Hepatocyte (in vitro differentiated cells): ENCODE measurements at regions not wholly inside any gene's neighbourhood (a gene's known extent, or its start where the extent isn't known, plus 50 kb on each side); places are given as distances from the start of the nearest gene placed in this dataset.

Source experiments
- DNase-seq: peaks from one replicate; pipeline ENCODE4 v3.0.0-alpha.2; 2016; ENCODE audit warnings: low spot score
- H2AFZ ChIP-seq: fragments of 200-600 bp; sonication (generic); 2 replicates; pipeline ENCODE4 v1.6.0; 2016; ENCODE audit warnings: antibody characterized with exemption, mild to moderate bottlenecking
- H3K27ac ChIP-seq: fragments of 200-600 bp; sonication (generic); 2 replicates; pipeline ENCODE4 v1.5.1; 2016; ENCODE audit warnings: mild to moderate bottlenecking
- H3K27me3 ChIP-seq: fragments of 200-600 bp; sonication (generic); 2 replicates; pipeline ENCODE4 v1.6.1; 2016
- H3K36me3 ChIP-seq: fragments of 200-600 bp; sonication (generic); replicated peaks from 2 replicates; pipeline ENCODE4 v1.5.1; 2016; ENCODE audit warnings: low read depth; ENCODE audit not compliant: insufficient read depth
- H3K4me1 ChIP-seq: fragments of 200-600 bp; sonication (generic); 2 replicates; pipeline ENCODE4 v1.5.1; 2016; ENCODE audit warnings: mild to moderate bottlenecking, moderate library complexity; ENCODE audit not compliant: insufficient read depth
- H3K4me2 ChIP-seq: fragments of 200-600 bp; sonication (generic); 2 replicates; pipeline ENCODE4 v1.6.0; 2016
- H3K4me3 ChIP-seq: fragments of 200-600 bp; sonication (generic); 2 replicates; pipeline ENCODE4 v1.5.1; 2016; ENCODE audit warnings: mild to moderate bottlenecking
- H3K79me2 ChIP-seq: fragments of 200-600 bp; sonication (generic); 2 replicates; pipeline ENCODE4 v1.6.0; 2017; ENCODE audit warnings: mild to moderate bottlenecking
- H3K9me2 ChIP-seq: fragments of 200-600 bp; sonication (generic); replicated peaks from 2 replicates; pipeline ENCODE4 v1.6.0; 2017; ENCODE audit warnings: mild to moderate bottlenecking; ENCODE audit not compliant: insufficient read depth
- H3K9me3 ChIP-seq: fragments of 200-600 bp; sonication (generic); 2 replicates; pipeline ENCODE4 v1.5.1; 2016; ENCODE audit warnings: low read depth, mild to moderate bottlenecking
- H4K20me1 ChIP-seq: fragments of 200-600 bp; sonication (generic); 2 replicates; pipeline ENCODE4 v1.6.0; 2016; ENCODE audit warnings: mild to moderate bottlenecking; ENCODE audit not compliant: insufficient read depth, poor library complexity, severe bottlenecking
- CTCF ChIP-seq: fragments of 200-600 bp; sonication (generic); IDR thresholded peaks from 2 replicates; pipeline ENCODE4 v1.5.1; 2016; ENCODE audit warnings: antibody characterized with exemption, mild to moderate bottlenecking; ENCODE audit not compliant: poor library complexity
- EZH2 ChIP-seq: fragments of 200-600 bp; sonication (generic); IDR thresholded peaks from 2 replicates; pipeline ENCODE4 v1.6.1; 2016; ENCODE audit warnings: antibody characterized with exemption, mild to moderate bottlenecking, borderline replicate concordance
- EZH2phosphoT487 ChIP-seq: fragments of 200-600 bp; sonication (generic); IDR thresholded peaks from one replicate; pipeline ENCODE4 v1.6.1; 2018; ENCODE audit warnings: antibody characterized with exemption, mild to moderate bottlenecking, low read depth, moderate library complexity; ENCODE audit not compliant: unreplicated experiment, severe bottlenecking
- WGBS: methylation state at CpG from one replicate; pipeline ENCODE4 v1.1.6; 2016; ENCODE audit warnings: low lambda C conversion rate; ENCODE audit errors: missing lambda C conversion rate; 5-methylcytosine and 5-hydroxymethylcytosine counted together

DNA sequence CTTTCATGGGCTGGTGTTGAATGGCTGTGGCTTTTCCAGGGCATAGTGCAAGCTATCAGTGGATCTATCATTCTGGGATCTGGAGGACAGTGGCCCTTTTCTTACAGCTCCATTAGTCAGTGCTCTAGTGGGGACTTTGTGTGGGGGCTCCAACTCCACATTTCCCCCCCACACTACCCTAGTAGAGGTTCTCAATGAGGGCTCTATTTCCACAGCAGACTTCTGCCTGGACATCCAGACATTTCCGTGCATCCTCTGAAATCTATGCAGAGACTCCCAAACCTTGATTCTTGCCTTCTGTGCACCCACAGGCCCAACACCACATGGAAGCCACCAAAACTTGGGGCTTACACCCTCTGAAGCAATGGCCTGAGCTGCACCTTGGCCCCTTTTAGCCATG lies 208.3 kb upstream of the MKLN1 start:
- Histone ChIP-seq H3K79me2 (no peaks in the 10 kb centered on the region), H3K4me3 (no peak overlapping the region), H3K4me1 (no peaks in the 10 kb centered on the region), H3K27ac (no peak overlapping the region), H3K4me2 (no peak overlapping the region), H4K20me1 (no peaks in the 10 kb centered on the region), H3K9me3 (no peaks in the 10 kb centered on the region), H3K9me2 (no peaks in the 10 kb centered on the region), H3K27me3 (peaks cover 10% of the 10 kb centered on the region), H3K36me3 (no peaks in the 10 kb centered on the region), H2AFZ (no peak overlapping the region)
- TF ChIP-seq EZH2phosphoT487 (no peak), CTCF (no peak), EZH2 (no peak)
- DNase-seq = no peak
- 100% methylated on average over 1 of the region's 1 CpG for WGBS

DNA sequence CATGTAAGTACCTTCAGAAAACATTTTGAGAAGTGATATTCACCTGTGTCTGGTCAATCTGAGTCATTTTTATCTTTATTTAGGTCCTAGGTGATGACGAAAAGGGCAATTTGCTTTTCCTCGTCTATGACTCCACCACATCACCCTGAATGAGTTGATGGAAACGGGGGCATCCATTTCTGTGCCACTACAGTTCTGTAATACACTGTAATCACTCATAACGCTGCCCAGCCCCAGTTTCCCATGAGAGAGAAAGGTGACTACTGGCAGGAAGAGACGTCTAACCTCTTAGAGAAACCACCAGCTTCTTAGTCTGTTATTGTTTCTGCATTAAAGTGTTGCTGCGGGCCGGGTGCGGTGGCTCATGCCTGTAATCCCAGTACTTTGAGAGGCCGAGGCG lies 205.3 kb upstream of the MKLN1 start:
- Histone ChIP-seq H3K27ac (no peak overlapping the region), H4K20me1 (no peaks in the 10 kb centered on the region), H2AFZ (no peak overlapping the region), H3K79me2 (no peaks in the 10 kb centered on the region), H3K9me2 (no peaks in the 10 kb centered on the region), H3K4me1 (no peaks in the 10 kb centered on the region), H3K27me3 (no peaks in the 10 kb centered on the region), H3K4me2 (no peak overlapping the region), H3K4me3 (no peak overlapping the region), H3K9me3 (no peaks in the 10 kb centered on the region), H3K36me3 (no peaks in the 10 kb centered on the region)
- TF ChIP-seq CTCF = no peak
- no peak for TF ChIP-seq EZH2
- TF ChIP-seq EZH2phosphoT487 = no peak
- DNase-seq = no peak
- WGBS = 91% methylated on average over 10 of the region's 10 CpGs

DNA sequence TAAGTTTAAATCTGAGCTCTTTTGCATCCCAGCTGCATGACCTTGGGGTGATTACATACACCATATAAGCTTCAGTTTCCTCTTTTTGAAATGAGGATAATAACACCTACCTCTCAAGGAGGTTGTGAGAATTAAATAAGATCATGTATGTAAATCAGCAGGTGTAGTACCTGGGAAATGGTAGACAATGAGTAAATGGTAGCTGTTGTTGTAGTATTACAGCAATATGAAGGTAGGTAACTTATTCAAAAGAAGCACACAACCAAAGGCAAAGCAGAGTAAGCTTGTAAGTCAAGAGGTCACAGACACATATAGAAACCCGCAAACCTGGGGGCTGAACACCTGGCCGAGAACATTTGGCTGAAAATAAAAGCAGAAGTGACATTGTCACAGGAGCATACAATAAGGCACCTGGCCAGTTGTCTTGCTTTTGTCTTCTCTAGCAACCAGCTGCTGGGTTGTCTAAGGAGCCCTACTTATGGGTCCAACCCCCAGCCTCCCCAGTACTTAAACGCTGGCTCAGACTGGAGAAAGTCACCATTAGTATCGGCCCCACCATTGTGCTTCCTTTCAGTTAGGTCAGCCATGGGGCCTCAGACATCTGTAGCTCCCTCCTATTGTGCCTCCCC lies 203.6 kb upstream of the MKLN1 start:
- no peak overlapping the region for H3K4me2 ChIP-seq
- no peaks in the 10 kb centered on the region for H3K79me2 ChIP-seq
- H3K27ac ChIP-seq = no peak overlapping the region
- H3K4me3 ChIP-seq = no peak overlapping the region
- no peaks in the 10 kb centered on the region for H3K4me1 ChIP-seq
- H3K36me3 ChIP-seq = no peaks in the 10 kb centered on the region
- TF ChIP-seq EZH2phosphoT487 = no peak
- TF ChIP-seq CTCF = no peak
- no peak for TF ChIP-seq EZH2
- WGBS = 90% methylated on average over 4 of the region's 4 CpGs
- no peaks in the 10 kb centered on the region for H4K20me1 ChIP-seq
- no peak overlapping the region for H2AFZ ChIP-seq
- no peak for DNase-seq
- no peaks in the 10 kb centered on the region for H3K9me3 ChIP-seq
- H3K27me3 ChIP-seq = no peaks in the 10 kb centered on the region
- no peaks in the 10 kb centered on the region for H3K9me2 ChIP-seq

- Histone ChIP-seq H3K4me3 (no peak overlapping the region), H3K36me3 (no peaks in the 10 kb centered on the region), H3K79me2 (no peaks in the 10 kb centered on the region), H2AFZ (no peak overlapping the region), H4K20me1 (no peaks in the 10 kb centered on the region), H3K9me3 (no peaks in the 10 kb centered on the region), H3K9me2 (no peaks in the 10 kb centered on the region), H3K27ac (no peak overlapping the region), H3K4me1 (no peaks in the 10 kb centered on the region), H3K27me3 (no peaks in the 10 kb centered on the region), H3K4me2 (no peak overlapping the region)
- no peak for TF ChIP-seq CTCF
- TF ChIP-seq EZH2 = no peak
- no peak for TF ChIP-seq EZH2phosphoT487
- no peak for DNase-seq
- 82% methylated on average over 3 of the region's 3 CpGs for WGBS
Measured at GRCh38 chr7:131124867-131125266, 202.8 kb upstream of the MKLN1 start.
